ENCODE measurements at regions not wholly inside any gene's neighbourhood (a gene's known extent, or its start where the extent isn't known, plus 50 kb on each side); places are given as distances from the start of the nearest gene placed in this dataset.

GRCh38 chr1:221344693-221345092 is 397.2 kb downstream of the DUSP10 start:
- Histone ChIP-seq H3K27ac (no peak overlapping the region), H3K36me3 (no peaks in the 10 kb centered on the region), H3K9me3 (no peaks in the 10 kb centered on the region), H3K4me1 (no peaks in the 10 kb centered on the region), H3K4me3 (replicated peaks in 1 of 3) (no peak overlapping the region), H3K27me3 (no peaks in the 10 kb centered on the region)
- no peak for DNase-seq
- TF ChIP-seq POLR2A (IDR thresholded peaks at IDR 0.05), result no peak
- TF ChIP-seq CTCF (IDR thresholded peaks at IDR 0.05), result no peak
- WGBS, 2 donors, result 88 to 91% methylated on average over 1 of the region's 1 CpG
- intact Hi-C loops (cut with DNase I), result no loop called here

GRCh38 chr1:221347706-221348105 is 394.2 kb downstream of the DUSP10 start:
- WGBS, 2 donors, result 66 to 69% methylated on average over 2 of the region's 2 CpGs
- no peak overlapping the region for H3K27ac ChIP-seq

GRCh38 chr1:221350091-221350490 is 391.8 kb downstream of the DUSP10 start:
- no peak overlapping the region for H3K4me3 ChIP-seq (replicated peaks in 1 of 3)
- H3K4me1 ChIP-seq, result no peaks in the 10 kb centered on the region
- WGBS, 2 donors, result 77 to 81% methylated on average over 1 of the region's 1 CpG
- TF ChIP-seq POLR2A (IDR thresholded peaks at IDR 0.05) (no peak), CTCF (IDR thresholded peaks at IDR 0.05) (no peak)
- DNase-seq, result no peak
- H3K27ac ChIP-seq, result no peak overlapping the region
- intact Hi-C loops (cut with DNase I), result no loop called here
- no peaks in the 10 kb centered on the region for H3K27me3 ChIP-seq
- H3K9me3 ChIP-seq, result no peaks in the 10 kb centered on the region
- no peaks in the 10 kb centered on the region for H3K36me3 ChIP-seq

More at GRCh38 chr1:221347706-221348105, 394.2 kb downstream of the DUSP10 start:
- H3K4me1 ChIP-seq, result no peaks in the 10 kb centered on the region
- DNase-seq, result no peak
- intact Hi-C loops (cut with DNase I), result no loop called here
- H3K36me3 ChIP-seq, result no peaks in the 10 kb centered on the region
- no peak overlapping the region for H3K4me3 ChIP-seq (replicated peaks in 1 of 3)
- no peak for TF ChIP-seq CTCF (IDR thresholded peaks at IDR 0.05)
- TF ChIP-seq POLR2A (IDR thresholded peaks at IDR 0.05), result no peak
- no peaks in the 10 kb centered on the region for H3K9me3 ChIP-seq
- H3K27me3 ChIP-seq, result no peaks in the 10 kb centered on the region

- no peaks in the 10 kb centered on the region for H3K9me3 ChIP-seq
- no peak overlapping the region for H3K4me3 ChIP-seq (replicated peaks in 1 of 3)
- no peak for TF ChIP-seq POLR2A (IDR thresholded peaks at IDR 0.05)
- no peak for TF ChIP-seq CTCF (IDR thresholded peaks at IDR 0.05)
- DNase-seq, result no peak
- H3K27ac ChIP-seq, result no peak overlapping the region
- H3K4me1 ChIP-seq, result no peaks in the 10 kb centered on the region
- H3K27me3 ChIP-seq, result no peaks in the 10 kb centered on the region
- intact Hi-C loops (cut with DNase I), result no loop called here
- no peaks in the 10 kb centered on the region for H3K36me3 ChIP-seq
- 95 to 96% methylated on average over 1 of the region's 1 CpG for WGBS, 2 donors
Measured at GRCh38 chr1:221356693-221357092, 385.2 kb downstream of the DUSP10 start.

GRCh38 chr1:221363039-221363438 is 378.9 kb downstream of the DUSP10 start:
- WGBS, 2 donors, result 79 to 90% methylated on average over 2 of the region's 2 CpGs

More at GRCh38 chr1:221363039-221363438, 378.9 kb downstream of the DUSP10 start:
- Histone ChIP-seq H3K4me3 (replicated peaks in 1 of 3) (no peak overlapping the region), H3K36me3 (no peaks in the 10 kb centered on the region), H3K27ac (no peak overlapping the region), H3K9me3 (no peaks in the 10 kb centered on the region), H3K4me1 (no peaks in the 10 kb centered on the region), H3K27me3 (no peaks in the 10 kb centered on the region)
- intact Hi-C loops (cut with DNase I), result no loop called here
- no peak for TF ChIP-seq POLR2A (IDR thresholded peaks at IDR 0.05)
- DNase-seq, result no peak

All from thyroid gland (tissue), 4 donors.